H9 (cell line): ENCODE measurements at regions not wholly inside any gene's neighbourhood (a gene's known extent, or its start where the extent isn't known, plus 50 kb on each side); places are given as distances from the start of the nearest gene placed in this dataset.

ENCODE experiments used
- DNase-seq: peaks from one replicate; pipeline ENCODE4 v3.0.0-alpha.2; 2017
- H2AFZ ChIP-seq: one replicate; pipeline ENCODE4 v1.6.1; 2013; ENCODE audit warnings: mild to moderate bottlenecking, low read length, control low read depth, moderate library complexity
- H2AK5ac ChIP-seq: 2 replicates; pipeline ENCODE4 v1.6.1; 2013; ENCODE audit warnings: low read length, control low read depth, mixed read lengths; ENCODE audit not compliant: insufficient read length
- H2BK120ac ChIP-seq: one replicate; pipeline ENCODE4 v1.6.1; 2013; ENCODE audit warnings: low read depth, mild to moderate bottlenecking, low read length, control low read depth, inconsistent platforms; ENCODE audit not compliant: poor library complexity, severe bottlenecking
- H2BK12ac ChIP-seq: 2 replicates; pipeline ENCODE4 v1.6.1; 2013; ENCODE audit warnings: low read length, control low read depth, mixed read lengths, low read depth; ENCODE audit not compliant: insufficient read length
- H2BK15ac ChIP-seq: 2 replicates; pipeline ENCODE4 v1.6.1; 2013; ENCODE audit warnings: low read depth, low read length, control low read depth
- H2BK20ac ChIP-seq: one replicate; pipeline ENCODE4 v1.6.1; 2013; ENCODE audit warnings: low read depth, mild to moderate bottlenecking, low read length, control low read depth, inconsistent platforms; ENCODE audit not compliant: poor library complexity, severe bottlenecking
- H2BK5ac ChIP-seq: 2 replicates; pipeline ENCODE4 v1.6.1; 2013; ENCODE audit warnings: low read length, control low read depth, mixed read lengths; ENCODE audit not compliant: insufficient read length
- H3K14ac ChIP-seq: 2 replicates; pipeline ENCODE4 v1.6.1; 2013; ENCODE audit warnings: low read length, control low read depth; ENCODE audit not compliant: insufficient read depth
- H3K18ac ChIP-seq: 2 replicates; pipeline ENCODE4 v1.6.1; 2013; ENCODE audit warnings: low read depth, mild to moderate bottlenecking, mixed read lengths, low read length, control low read depth; ENCODE audit not compliant: insufficient read length
- H3K23ac ChIP-seq: 2 replicates; pipeline ENCODE4 v1.6.1; 2013; ENCODE audit warnings: low read length, control low read depth, mixed read lengths, low read depth; ENCODE audit not compliant: insufficient read length
- H3K23me2 ChIP-seq: 2 replicates; pipeline ENCODE4 v1.6.1; 2013; ENCODE audit warnings: low read depth, mild to moderate bottlenecking, mixed read lengths, low read length, control low read depth; ENCODE audit not compliant: insufficient read length, poor library complexity, severe bottlenecking
- H3K27ac ChIP-seq: 2 replicates; pipeline ENCODE4 v1.5.1; 2013; ENCODE audit warnings: low read length, control low read depth, mixed read lengths, low read depth; ENCODE audit not compliant: insufficient read length
- H3K27me3 ChIP-seq: 2 replicates; pipeline ENCODE4 v1.6.1; 2013; ENCODE audit warnings: low read length, control low read depth, inconsistent platforms; ENCODE audit not compliant: insufficient read depth
- H3K4ac ChIP-seq: 2 replicates; pipeline ENCODE4 v1.6.1; 2013; ENCODE audit warnings: low read depth, mild to moderate bottlenecking, control low read depth, inconsistent platforms, low read length, moderate library complexity
- H3K4me1 ChIP-seq: 2 replicates; pipeline ENCODE4 v1.6.1; 2013; ENCODE audit warnings: low read length, control low read depth, inconsistent platforms; ENCODE audit not compliant: insufficient read depth
- H3K4me2 ChIP-seq: 2 replicates; pipeline ENCODE4 v1.6.1; 2013; ENCODE audit warnings: low read length, control low read depth, mixed read lengths; ENCODE audit not compliant: insufficient read length, insufficient read depth
- H3K56ac ChIP-seq: 2 replicates; pipeline ENCODE4 v1.6.1; 2013; ENCODE audit warnings: low read depth, mild to moderate bottlenecking, mixed read lengths, low read length, control low read depth; ENCODE audit not compliant: insufficient read length
- H3K79me1 ChIP-seq: 2 replicates; pipeline ENCODE4 v1.6.1; 2013; ENCODE audit warnings: low read depth, mild to moderate bottlenecking, moderate library complexity, low read length, control low read depth, inconsistent platforms; ENCODE audit not compliant: insufficient read depth, poor library complexity, severe bottlenecking
- H3K79me2 ChIP-seq: 2 replicates; pipeline ENCODE4 v1.6.1; 2013; ENCODE audit warnings: low read length, control low read depth, inconsistent platforms; ENCODE audit not compliant: insufficient read depth
- H3K9ac ChIP-seq: 2 replicates; pipeline ENCODE4 v1.6.1; 2013; ENCODE audit warnings: low read length, control low read depth, mixed read lengths; ENCODE audit not compliant: insufficient read length; ENCODE audit errors: extremely low read depth
- H3K9me3 ChIP-seq: one replicate; pipeline ENCODE4 v1.6.1; 2013; ENCODE audit warnings: low read depth, low read length, inconsistent platforms; ENCODE audit not compliant: control insufficient read depth
- H3T11ph ChIP-seq: one replicate; pipeline ENCODE4 v1.6.1; 2013; ENCODE audit warnings: mild to moderate bottlenecking, low read length, control low read depth, inconsistent platforms
- H4K20me1 ChIP-seq: one replicate; pipeline ENCODE4 v1.6.1; 2013; ENCODE audit not compliant: control insufficient read depth, insufficient read length, insufficient read depth
- H4K5ac ChIP-seq: 2 replicates; pipeline ENCODE4 v1.6.1; 2013; ENCODE audit warnings: low read depth, mild to moderate bottlenecking, mixed read lengths, low read length, control low read depth; ENCODE audit not compliant: insufficient read length
- H4K8ac ChIP-seq: replicated peaks from 2 replicates; pipeline ENCODE4 v1.6.1; 2013; ENCODE audit warnings: low read length, control low read depth, mixed read lengths, low read depth; ENCODE audit not compliant: insufficient read length
- H4K91ac ChIP-seq: 2 replicates; pipeline ENCODE4 v1.6.1; 2013; ENCODE audit warnings: low read depth, mild to moderate bottlenecking, moderate library complexity, mixed read lengths, low read length, control low read depth; ENCODE audit not compliant: insufficient read length
- H3K27ac Mint-ChIP-seq, 3 experiments: 2 replicates in 2 of 3; 3 replicates in 1 of 3; pipeline ENCODE4 v1.8.0; 2020 to 2021; ENCODE audit warnings: mixed read lengths in 3 of 3, mild to moderate bottlenecking in 1 of 3, moderate library complexity in 1 of 3
- H3K27me3 Mint-ChIP-seq: 2 replicates; pipeline ENCODE4 v1.8.0; 2021; ENCODE audit warnings: low read depth, mild to moderate bottlenecking, moderate library complexity, mixed read lengths
- H3K36me3 Mint-ChIP-seq, 3 experiments: 2 replicates in 2 of 3; 3 replicates in 1 of 3; pipeline ENCODE4 v1.8.0; 2020 to 2021; ENCODE audit warnings: low read depth in 3 of 3, mixed read lengths in 3 of 3; ENCODE audit not compliant: insufficient read depth in 1 of 3
- H3K4me1 Mint-ChIP-seq, 2 experiments: 2 replicates each; pipeline ENCODE4 v1.8.0; 2020; ENCODE audit warnings: mixed read lengths in 2 of 2
- H3K4me3 Mint-ChIP-seq, 2 experiments: 2 replicates in 1 of 2; 3 replicates in 1 of 2; pipeline ENCODE4 v1.8.0; 2020 to 2021; ENCODE audit warnings: mild to moderate bottlenecking in 2 of 2, mixed read lengths in 2 of 2, moderate library complexity in 1 of 2
- H3K9me3 Mint-ChIP-seq, 2 experiments: 2 replicates in 1 of 2; 3 replicates in 1 of 2; pipeline ENCODE4 v1.8.0; 2020; ENCODE audit warnings: mild to moderate bottlenecking in 2 of 2, mixed read lengths in 2 of 2, moderate library complexity in 1 of 2
- CTCF ChIP-seq: fragments of 200-600 bp; sonication (generic); conservative IDR thresholded peaks from 3 replicates; pipeline ENCODE4 v1.8.0; 2021; ENCODE audit warnings: antibody characterized with exemption, mild to moderate bottlenecking
- WGBS: extraction: QIAGEN DNeasy Blood & Tissue Kit; methylation state at CpG from one replicate; pipeline ENCODE4 v1.1.7; 2013; ENCODE audit warnings: missing lambda C conversion rate, low lambda C conversion rate, mixed read lengths; ENCODE audit not compliant: insufficient read length; ENCODE audit errors: extremely low coverage; 5-methylcytosine and 5-hydroxymethylcytosine counted together

DNA sequence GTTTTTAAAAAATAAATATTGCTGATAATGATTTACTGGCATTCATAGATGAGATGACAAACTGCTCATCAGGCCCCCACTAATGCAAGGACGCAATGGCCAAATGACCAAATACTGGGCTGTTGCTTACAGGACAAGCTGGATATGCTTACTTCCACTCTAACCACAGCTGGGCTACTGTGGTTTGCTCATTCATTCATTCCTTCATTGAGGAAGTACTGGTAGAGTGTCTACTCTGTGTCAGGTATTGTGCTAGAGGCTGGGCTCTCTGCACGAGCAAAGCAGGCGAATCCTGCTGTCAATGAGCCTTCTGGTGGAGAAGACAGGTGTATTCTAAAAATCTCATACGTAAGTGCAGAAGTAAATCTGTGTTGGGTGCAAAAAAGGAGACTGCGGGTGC, 113.3 kb upstream of the SLC38A2 start:
- no peak overlapping the region for H3K9ac ChIP-seq
- DNase-seq = no peak
- H3K23me2 ChIP-seq = no peaks in the 10 kb centered on the region
- no peak overlapping the region for H4K8ac ChIP-seq
- Mint-ChIP-seq H3K4me1 (peaks cover 17 to 26% of the 10 kb centered on the region in 2 experiments), H3K4me3 (no peak overlapping the region), H3K36me3 (no peaks in the 10 kb centered on the region; a peak in 1 of 7 replicates), H3K27ac (no peak overlapping the region), H3K27me3 (no peaks in the 10 kb centered on the region), H3K9me3 (no peaks in the 10 kb centered on the region)
- no peaks in the 10 kb centered on the region for H3K79me2 ChIP-seq
- no peak overlapping the region for H4K5ac ChIP-seq
- H2AK5ac ChIP-seq = no peak overlapping the region
- no peak overlapping the region for H3K18ac ChIP-seq
- no peak overlapping the region for H3K4ac ChIP-seq
- H3K14ac ChIP-seq = no peak overlapping the region
- no peak overlapping the region for H3T11ph ChIP-seq
- H3K56ac ChIP-seq = no peak overlapping the region
- no peak overlapping the region for H2BK20ac ChIP-seq
- H3K4me1 ChIP-seq = peaks cover 6% of the 10 kb centered on the region
- TF ChIP-seq CTCF = no peak
- H3K4me2 ChIP-seq = no peak overlapping the region
- no peak overlapping the region for H2AFZ ChIP-seq
- H2BK15ac ChIP-seq = no peak overlapping the region
- H3K23ac ChIP-seq = no peak overlapping the region
- H2BK120ac ChIP-seq = no peak overlapping the region
- no peak overlapping the region for H3K27ac ChIP-seq
- H4K20me1 ChIP-seq = no peaks in the 10 kb centered on the region
- H3K79me1 ChIP-seq = no peaks in the 10 kb centered on the region
- H3K27me3 ChIP-seq = no peaks in the 10 kb centered on the region
- no peaks in the 10 kb centered on the region for H3K9me3 ChIP-seq
- H2BK12ac ChIP-seq = no peak overlapping the region
- H2BK5ac ChIP-seq = no peak overlapping the region
- no CpG with 5 or more reads among the region's 5 CpGs for whole genome bisulfite sequencing
- H4K91ac ChIP-seq = no peak overlapping the region
